ENCODE measurements at regions not wholly inside any gene's neighbourhood (a gene's known extent, or its start where the extent isn't known, plus 50 kb on each side); places are given as distances from the start of the nearest gene placed in this dataset.

DNA sequence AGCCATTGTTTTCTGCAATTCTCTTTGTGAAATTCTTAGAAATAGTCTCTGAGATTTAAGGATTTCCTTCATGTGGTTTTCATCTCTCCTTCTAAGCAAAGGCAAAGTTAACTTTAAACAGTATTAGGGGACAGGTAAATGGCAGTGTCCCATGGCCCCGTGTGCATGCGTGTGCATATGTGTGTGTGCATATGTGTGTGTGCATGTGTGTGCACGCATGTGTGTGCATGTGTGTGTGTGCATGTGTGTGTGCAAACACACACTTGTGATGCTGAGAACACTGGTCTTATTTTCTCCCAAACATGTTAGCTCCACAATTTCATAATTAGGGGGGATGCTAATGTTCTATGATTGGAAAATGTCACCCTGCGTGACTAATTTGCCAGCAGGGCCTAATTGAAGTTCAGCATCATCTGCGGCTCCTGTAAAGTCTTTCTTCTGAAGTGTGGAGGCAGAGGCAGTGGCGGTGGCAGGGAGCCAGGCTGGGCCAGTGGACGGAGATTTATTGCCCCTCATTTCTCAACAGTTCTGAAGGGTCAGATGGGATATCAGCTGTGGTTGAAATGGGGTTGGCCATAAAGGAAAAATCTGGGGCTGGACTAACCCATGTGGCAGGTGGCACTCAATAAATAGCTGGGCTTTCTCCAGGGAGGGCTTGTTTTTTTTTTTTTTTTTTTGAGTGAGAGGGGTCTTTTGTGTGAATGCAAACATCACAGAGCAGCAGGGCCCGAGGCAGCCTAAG, 289.3 kb upstream of the PODXL start:
- H3K27me3 ChIP-seq: no peaks in the 10 kb centered on the region
- no peak for DNase-seq (ENCODE audit: low spot score)
- TF ChIP-seq, protein P1, sequence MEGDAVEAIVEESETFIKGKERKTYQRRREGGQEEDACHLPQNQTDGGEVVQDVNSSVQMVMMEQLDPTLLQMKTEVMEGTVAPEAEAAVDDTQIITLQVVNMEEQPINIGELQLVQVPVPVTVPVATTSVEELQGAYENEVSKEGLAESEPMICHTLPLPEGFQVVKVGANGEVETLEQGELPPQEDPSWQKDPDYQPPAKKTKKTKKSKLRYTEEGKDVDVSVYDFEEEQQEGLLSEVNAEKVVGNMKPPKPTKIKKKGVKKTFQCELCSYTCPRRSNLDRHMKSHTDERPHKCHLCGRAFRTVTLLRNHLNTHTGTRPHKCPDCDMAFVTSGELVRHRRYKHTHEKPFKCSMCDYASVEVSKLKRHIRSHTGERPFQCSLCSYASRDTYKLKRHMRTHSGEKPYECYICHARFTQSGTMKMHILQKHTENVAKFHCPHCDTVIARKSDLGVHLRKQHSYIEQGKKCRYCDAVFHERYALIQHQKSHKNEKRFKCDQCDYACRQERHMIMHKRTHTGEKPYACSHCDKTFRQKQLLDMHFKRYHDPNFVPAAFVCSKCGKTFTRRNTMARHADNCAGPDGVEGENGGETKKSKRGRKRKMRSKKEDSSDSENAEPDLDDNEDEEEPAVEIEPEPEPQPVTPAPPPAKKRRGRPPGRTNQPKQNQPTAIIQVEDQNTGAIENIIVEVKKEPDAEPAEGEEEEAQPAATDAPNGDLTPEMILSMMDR (IDR thresholded peaks at IDR 0.05): no peak

DNA sequence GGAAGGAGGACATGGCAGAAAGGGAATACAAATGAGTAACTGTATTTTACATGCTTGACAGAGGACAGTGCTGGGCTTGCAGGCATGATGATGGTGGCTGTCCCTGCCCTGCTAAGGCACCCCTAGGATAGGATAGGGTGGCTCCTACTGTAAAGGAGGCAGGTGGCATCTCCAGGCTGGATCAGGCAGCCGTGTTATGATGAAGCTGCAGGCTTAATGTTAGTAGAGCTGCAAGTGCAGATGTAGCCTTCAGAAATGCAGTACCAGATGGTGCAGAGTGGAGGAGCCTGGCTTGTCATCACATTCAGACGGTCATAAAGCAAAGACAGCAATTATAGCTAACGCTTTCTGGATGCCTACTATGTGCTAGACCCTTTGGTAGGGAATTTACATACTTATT, 287.9 kb upstream of the PODXL start:
- DNase-seq (ENCODE audit: low spot score): no peak
- no peaks in the 10 kb centered on the region for H3K27me3 ChIP-seq
- H3K4me3 ChIP-seq: no peak overlapping the region
- H3K4me1 ChIP-seq: peaks cover 0 to 9% of the 10 kb centered on the region in 2 donors
- TF ChIP-seq, protein P1 (IDR thresholded peaks at IDR 0.05): no peak
- H3K36me3 ChIP-seq: no peaks in the 10 kb centered on the region
- H3K9me3 ChIP-seq: no peaks in the 10 kb centered on the region
- no peak overlapping the region for H3K27ac ChIP-seq

More for the DNA sequence above, 289.3 kb upstream of the PODXL start:
- Histone ChIP-seq H3K36me3 (no peaks in the 10 kb centered on the region), H3K4me3 (no peak overlapping the region), H3K4me1 (peaks cover 0 to 9% of the 10 kb centered on the region in 2 donors), H3K27ac (no peak overlapping the region), H3K9me3 (no peaks in the 10 kb centered on the region)

DNA sequence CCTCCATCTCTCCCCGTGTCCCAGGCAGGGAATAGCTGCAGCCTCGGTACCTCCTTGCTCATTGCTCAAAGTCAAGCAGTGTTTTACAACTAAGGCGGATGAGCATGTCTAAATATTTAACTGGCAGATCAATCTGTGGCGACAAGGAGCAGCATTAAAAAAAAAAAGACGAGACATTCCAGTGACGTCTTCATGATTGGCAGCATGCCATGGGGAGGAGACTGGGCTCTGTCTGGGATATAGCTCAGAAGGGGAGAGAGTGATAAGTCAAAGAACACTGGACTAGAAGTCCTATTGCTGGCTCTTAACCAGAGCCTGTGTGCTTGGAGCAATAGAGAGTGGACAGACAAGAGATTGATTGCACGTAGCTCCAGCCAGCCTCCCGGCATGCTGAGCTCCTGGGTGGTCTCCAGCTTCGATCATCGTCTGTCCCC, 287.5 kb upstream of the PODXL start:
- TF ChIP-seq, protein P1 (IDR thresholded peaks at IDR 0.05): no peak
- Histone ChIP-seq H3K27ac (no peak overlapping the region), H3K9me3 (no peaks in the 10 kb centered on the region), H3K36me3 (no peaks in the 10 kb centered on the region), H3K27me3 (no peaks in the 10 kb centered on the region), H3K4me1 (peaks cover 0 to 9% of the 10 kb centered on the region in 2 donors), H3K4me3 (no peak overlapping the region)
- no peak for DNase-seq (ENCODE audit: low spot score)

DNA sequence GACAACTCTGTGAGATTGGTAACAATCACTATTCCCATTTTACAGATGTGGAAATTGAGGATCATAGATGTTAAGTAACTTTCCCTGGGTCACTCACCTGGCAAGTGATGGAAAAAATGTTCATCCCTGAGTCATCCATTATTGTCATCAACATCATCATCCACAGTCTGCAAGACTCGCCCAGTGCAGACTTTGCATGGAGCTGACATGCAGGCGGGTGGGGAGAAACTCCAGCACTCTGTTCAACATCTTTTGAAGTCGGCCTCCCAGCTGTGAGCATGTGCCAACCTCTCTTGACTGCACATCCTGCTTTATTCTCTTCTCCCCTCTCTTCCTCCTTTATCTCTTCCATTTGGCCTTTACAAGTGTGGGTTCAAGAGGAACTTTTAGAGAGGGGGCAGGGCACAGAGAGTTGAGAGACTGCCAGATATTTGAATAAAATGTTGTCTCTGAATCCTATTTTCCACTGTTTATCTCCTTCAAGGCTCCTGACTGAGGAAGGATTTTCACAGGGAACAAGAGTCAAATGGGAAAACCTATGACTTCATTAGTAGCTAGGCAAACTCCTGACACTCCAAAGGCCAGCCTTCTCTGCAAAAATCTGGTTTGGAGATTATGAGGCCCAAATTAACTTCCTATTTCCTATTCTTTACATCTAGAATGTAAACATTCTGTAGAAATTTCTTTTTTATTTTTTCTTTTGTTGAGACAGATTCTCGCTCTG, 283.7 kb upstream of the PODXL start:
- H3K4me1 ChIP-seq: peaks cover 0 to 9% of the 10 kb centered on the region in 2 donors
- no peaks in the 10 kb centered on the region for H3K9me3 ChIP-seq
- no peaks in the 10 kb centered on the region for H3K27me3 ChIP-seq
- no peak overlapping the region for H3K27ac ChIP-seq
- no peaks in the 10 kb centered on the region for H3K36me3 ChIP-seq
- H3K4me3 ChIP-seq: no peak overlapping the region
- no peak for DNase-seq (ENCODE audit: low spot score)
- TF ChIP-seq, protein P1 (IDR thresholded peaks at IDR 0.05): no peak

DNA sequence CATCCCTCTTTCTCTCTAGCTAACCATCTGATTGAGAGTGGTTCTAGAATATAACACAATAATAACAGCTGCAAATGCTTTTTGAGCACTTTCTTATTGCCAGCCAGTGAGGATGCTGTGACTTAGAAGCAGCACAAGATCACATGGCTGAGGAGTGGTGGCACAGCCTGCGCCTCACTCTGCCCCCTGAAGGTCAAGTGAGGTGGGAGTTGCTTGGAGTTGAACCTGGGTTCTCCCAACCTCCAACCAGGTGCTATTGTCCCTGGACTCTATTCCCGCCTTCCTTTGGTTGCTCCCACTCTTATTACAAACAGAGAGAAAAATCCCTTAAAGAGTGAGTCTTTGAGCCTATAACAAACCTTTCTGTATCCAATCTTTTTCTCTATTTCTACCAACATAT, 280.3 kb upstream of the PODXL start:
- DNase-seq (ENCODE audit: low spot score): no peak
- H3K4me3 ChIP-seq: no peak overlapping the region
- no peaks in the 10 kb centered on the region for H3K4me1 ChIP-seq
- no peak overlapping the region for H3K27ac ChIP-seq
- no peaks in the 10 kb centered on the region for H3K9me3 ChIP-seq
- TF ChIP-seq, protein P1 (IDR thresholded peaks at IDR 0.05): no peak
- H3K27me3 ChIP-seq: no peaks in the 10 kb centered on the region
- H3K36me3 ChIP-seq: no peaks in the 10 kb centered on the region

Data from right atrium auricular region (tissue), 2 donors.